Neuronal stem cell (in vitro differentiated cells): ENCODE measurements at regions not wholly inside any gene's neighbourhood (a gene's known extent, or its start where the extent isn't known, plus 50 kb on each side); places are given as distances from the start of the nearest gene placed in this dataset.

ENCODE experiments used
- DNase-seq: peaks from one replicate; pipeline ENCODE4 v3.0.0-alpha.2; 2013; ENCODE audit warnings: low spot score
- H2AFZ ChIP-seq: one replicate; pipeline ENCODE4 v1.6.1; 2013; ENCODE audit warnings: mild to moderate bottlenecking, low read length, inconsistent platforms
- H2AK5ac ChIP-seq: 2 replicates; pipeline ENCODE4 v1.6.1; 2013; ENCODE audit warnings: low read depth, mild to moderate bottlenecking, inconsistent platforms, low read length, moderate library complexity, mixed read lengths
- H2BK120ac ChIP-seq: 2 replicates; pipeline ENCODE4 v1.6.1; 2013; ENCODE audit warnings: low read depth, mild to moderate bottlenecking, inconsistent platforms, low read length, moderate library complexity, mixed read lengths
- H2BK12ac ChIP-seq: one replicate; pipeline ENCODE4 v1.6.1; 2013; ENCODE audit warnings: low read length, inconsistent platforms
- H2BK15ac ChIP-seq: 2 replicates; pipeline ENCODE4 v1.6.1; 2013; ENCODE audit warnings: mild to moderate bottlenecking, low read length, inconsistent platforms, mixed read lengths
- H2BK5ac ChIP-seq: one replicate; pipeline ENCODE4 v1.6.1; 2013; ENCODE audit warnings: inconsistent platforms, mild to moderate bottlenecking, low read length, moderate library complexity
- H3K14ac ChIP-seq: one replicate; pipeline ENCODE4 v1.6.1; 2013; ENCODE audit warnings: low read length, inconsistent platforms
- H3K18ac ChIP-seq: 2 replicates; pipeline ENCODE4 v1.6.1; 2013; ENCODE audit warnings: low read length, inconsistent platforms
- H3K23ac ChIP-seq: 2 replicates; pipeline ENCODE4 v1.6.1; 2013; ENCODE audit warnings: low read depth, mild to moderate bottlenecking, mixed read lengths, low read length, inconsistent platforms; ENCODE audit not compliant: poor library complexity
- H3K27ac ChIP-seq: replicated peaks from 3 replicates; pipeline ENCODE4 v1.5.1; 2013; ENCODE audit warnings: low read length, inconsistent platforms
- H3K27me3 ChIP-seq, 3 experiments: 2 replicates each; pipeline ENCODE4 v1.6.1; 2013; ENCODE audit warnings: low read length in 3 of 3, mild to moderate bottlenecking in 2 of 3, inconsistent platforms in 1 of 3, low read depth in 1 of 3, mixed read lengths in 1 of 3, moderate library complexity in 1 of 3; ENCODE audit not compliant: control insufficient read depth in 3 of 3, insufficient read depth in 3 of 3
- H3K36me3 ChIP-seq, 2 donors: replicated peaks in 1 of 2; 2 replicates each; pipeline ENCODE4 v1.6.1; 2013; ENCODE audit warnings: low read length in 2 of 2; ENCODE audit not compliant: control insufficient read depth in 2 of 2, insufficient read depth in 2 of 2
- H3K4ac ChIP-seq: 2 replicates; pipeline ENCODE4 v1.6.1; 2013; ENCODE audit warnings: inconsistent platforms, mild to moderate bottlenecking, low read length, moderate library complexity
- H3K4me1 ChIP-seq, 2 donors: 1 replicate in 1 of 2; 2 replicates in 1 of 2; pipeline ENCODE4 v1.6.1; 2013; ENCODE audit warnings: low read length in 2 of 2, low read depth in 1 of 2; ENCODE audit not compliant: control insufficient read depth in 2 of 2, insufficient read depth in 1 of 2
- H3K4me2 ChIP-seq: one replicate; pipeline ENCODE4 v1.6.1; 2013; ENCODE audit warnings: mild to moderate bottlenecking, low read length, inconsistent platforms; ENCODE audit not compliant: insufficient read depth, poor library complexity, severe bottlenecking
- H3K4me3 ChIP-seq, 2 donors: 2 replicates each; pipeline ENCODE4 v1.5.1; 2013; ENCODE audit warnings: low read length in 2 of 2, mild to moderate bottlenecking in 2 of 2, inconsistent platforms in 1 of 2, moderate library complexity in 1 of 2
- H3K79me1 ChIP-seq: one replicate; pipeline ENCODE4 v1.6.1; 2013; ENCODE audit warnings: low read depth, mild to moderate bottlenecking, inconsistent platforms, low read length, moderate library complexity
- H3K9ac ChIP-seq: one replicate; pipeline ENCODE4 v1.6.1; 2013; ENCODE audit warnings: mild to moderate bottlenecking, low read depth, low read length, inconsistent platforms; ENCODE audit not compliant: poor library complexity
- H3K9me3 ChIP-seq, 2 donors: replicated peaks in 1 of 2; 2 replicates each; pipeline versions ENCODE3 to v1.6.1; 2013; ENCODE audit warnings: low read length in 2 of 2, mild to moderate bottlenecking in 2 of 2, inconsistent platforms in 1 of 2, low read depth in 1 of 2, mixed read lengths in 1 of 2, moderate library complexity in 1 of 2; ENCODE audit not compliant: control insufficient read depth in 2 of 2, insufficient read depth in 1 of 2
- H4K8ac ChIP-seq: one replicate; pipeline ENCODE4 v1.6.1; 2013; ENCODE audit warnings: low read depth, mild to moderate bottlenecking, inconsistent platforms, low read length, moderate library complexity
- H4K91ac ChIP-seq: one replicate; pipeline ENCODE4 v1.6.1; 2013; ENCODE audit warnings: low read length, low read depth, mild to moderate bottlenecking, inconsistent platforms; ENCODE audit not compliant: poor library complexity
- WGBS, 2 donors: extraction: QIAGEN DNeasy Blood & Tissue Kit; methylation state at CpG; one replicate each; pipeline ENCODE4 v1.1.7; 2013; ENCODE audit warnings: missing lambda C conversion rate in 2 of 2, mixed read lengths in 1 of 2; ENCODE audit not compliant: insufficient read length in 2 of 2, insufficient replicate concordance in 1 of 2; ENCODE audit errors: extremely low coverage in 2 of 2; 5-methylcytosine and 5-hydroxymethylcytosine counted together

DNA sequence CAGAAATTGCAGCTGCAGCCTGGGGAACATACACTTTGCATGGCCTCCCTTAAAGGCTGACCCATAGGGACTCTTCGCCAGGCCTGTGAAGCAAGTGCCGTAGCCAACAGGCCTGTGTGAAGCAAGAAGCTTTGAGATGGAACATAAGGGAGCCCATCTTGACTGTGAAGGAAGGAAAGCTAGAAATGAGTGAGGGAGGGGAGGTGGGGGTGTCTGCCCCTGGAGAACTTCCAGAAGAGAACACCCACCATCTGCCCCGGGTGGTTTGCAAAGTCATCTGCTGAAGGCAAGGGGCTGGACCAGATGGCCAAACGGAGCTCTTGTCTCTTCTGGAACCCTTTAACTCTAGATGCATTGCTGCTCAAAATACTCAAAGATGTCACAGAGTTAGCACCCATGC, 103.3 kb upstream of the GRIK3 start:
- no peak overlapping the region for H2BK15ac ChIP-seq
- H4K8ac ChIP-seq: no peak overlapping the region
- no peak overlapping the region for H2BK12ac ChIP-seq
- H2AFZ ChIP-seq: no peak overlapping the region
- H3K27ac ChIP-seq: no peak overlapping the region
- no peak overlapping the region for H2BK120ac ChIP-seq
- no peak overlapping the region for H3K18ac ChIP-seq
- no peak overlapping the region for H3K4ac ChIP-seq
- H2AK5ac ChIP-seq: no peak overlapping the region
- no peaks in the 10 kb centered on the region for H3K36me3 ChIP-seq
- no peak overlapping the region for H3K4me3 ChIP-seq
- no peak overlapping the region for H3K23ac ChIP-seq
- H3K9ac ChIP-seq: no peak overlapping the region
- H3K4me1 ChIP-seq: peaks cover 0 to 4% of the 10 kb centered on the region in 2 donors
- H3K9me3 ChIP-seq: no peaks in the 10 kb centered on the region
- no peak overlapping the region for H3K14ac ChIP-seq
- H3K27me3 ChIP-seq: peaks cover 0 to 17% (median 0%) of the 10 kb centered on the region in 3 experiments
- H2BK5ac ChIP-seq: no peak overlapping the region
- WGBS, 2 donors: no CpG with 5 or more reads among the region's 4 CpGs
- H3K4me2 ChIP-seq: no peak overlapping the region
- H4K91ac ChIP-seq: no peak overlapping the region
- H3K79me1 ChIP-seq: no peaks in the 10 kb centered on the region
- no peak for DNase-seq

DNA sequence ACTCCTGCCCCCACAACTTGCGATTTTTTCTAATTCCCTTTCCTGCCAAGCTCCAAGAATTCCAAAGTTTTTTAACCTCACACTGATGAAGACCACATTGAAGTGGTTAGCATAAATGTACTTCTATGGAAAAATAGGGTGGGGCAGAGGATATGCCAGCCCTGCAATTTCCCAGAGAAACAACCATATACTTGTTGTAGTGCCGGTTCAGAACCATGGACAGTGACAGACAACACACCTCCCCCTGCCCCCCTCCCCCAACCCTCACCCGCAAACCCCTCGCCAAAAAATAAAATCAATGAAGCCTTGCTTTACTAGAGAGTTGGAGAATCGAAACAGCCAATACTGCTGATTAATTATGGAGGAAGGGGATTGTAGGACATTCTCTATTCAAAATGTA, 109.5 kb upstream of the GRIK3 start:
- no peak overlapping the region for H2BK15ac ChIP-seq
- no peak overlapping the region for H3K14ac ChIP-seq
- no peak overlapping the region for H3K27ac ChIP-seq
- H3K9ac ChIP-seq: no peak overlapping the region
- no peaks in the 10 kb centered on the region for H3K79me1 ChIP-seq
- H3K23ac ChIP-seq: no peak overlapping the region
- no peak overlapping the region for H3K4ac ChIP-seq
- DNase-seq: peak; percentile 45
- no peak overlapping the region for H3K4me3 ChIP-seq
- no peak overlapping the region for H2BK120ac ChIP-seq
- no peak overlapping the region for H2AFZ ChIP-seq
- H3K18ac ChIP-seq: no peak overlapping the region
- H4K91ac ChIP-seq: no peak overlapping the region
- no peak overlapping the region for H4K8ac ChIP-seq
- H2AK5ac ChIP-seq: no peak overlapping the region
- no peaks in the 10 kb centered on the region for H3K36me3 ChIP-seq
- no peaks in the 10 kb centered on the region for H3K9me3 ChIP-seq
- H3K4me1 ChIP-seq: no peaks in the 10 kb centered on the region
- no CpG with 5 or more reads among the region's 5 CpGs for WGBS, 2 donors
- no peak overlapping the region for H2BK5ac ChIP-seq
- H3K4me2 ChIP-seq: no peak overlapping the region
- H2BK12ac ChIP-seq: no peak overlapping the region
- H3K27me3 ChIP-seq: no peaks in the 10 kb centered on the region

DNA sequence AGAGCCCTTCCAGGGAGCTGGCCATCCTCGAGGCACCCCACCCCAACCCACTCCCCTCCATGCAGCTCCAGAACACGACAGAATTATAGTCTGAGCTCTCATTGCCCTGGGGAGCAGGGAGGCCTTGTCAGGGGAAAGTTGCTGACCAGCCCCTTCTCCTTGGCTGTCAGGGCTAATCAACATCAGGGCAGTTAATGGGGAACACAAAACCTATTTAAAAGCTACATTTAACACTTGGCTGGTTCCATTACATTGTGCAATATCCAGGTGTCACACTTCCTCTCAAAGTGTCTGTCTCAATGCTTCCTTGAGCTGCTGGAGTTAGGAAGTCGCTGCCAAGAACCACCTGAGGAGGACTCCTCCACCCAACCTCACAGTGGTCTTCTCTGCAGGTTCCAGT, 111.8 kb upstream of the GRIK3 start:
- H3K9me3 ChIP-seq: no peaks in the 10 kb centered on the region
- H3K4me3 ChIP-seq: no peak overlapping the region
- H2BK5ac ChIP-seq: no peak overlapping the region
- no CpG with 5 or more reads among the region's 3 CpGs for WGBS, 2 donors
- H3K23ac ChIP-seq: no peak overlapping the region
- no peak overlapping the region for H4K8ac ChIP-seq
- H2AK5ac ChIP-seq: no peak overlapping the region
- H3K4me1 ChIP-seq: no peaks in the 10 kb centered on the region
- H3K4ac ChIP-seq: no peak overlapping the region
- no peak overlapping the region for H2BK15ac ChIP-seq
- H3K4me2 ChIP-seq: no peak overlapping the region
- no peak overlapping the region for H3K9ac ChIP-seq
- DNase-seq: no peak
- H4K91ac ChIP-seq: no peak overlapping the region
- H2BK12ac ChIP-seq: no peak overlapping the region
- no peaks in the 10 kb centered on the region for H3K36me3 ChIP-seq
- no peak overlapping the region for H3K27ac ChIP-seq
- no peak overlapping the region for H2BK120ac ChIP-seq
- no peak overlapping the region for H2AFZ ChIP-seq
- H3K27me3 ChIP-seq: no peaks in the 10 kb centered on the region
- H3K18ac ChIP-seq: peak overlapping the region; percentile 27
- no peaks in the 10 kb centered on the region for H3K79me1 ChIP-seq
- H3K14ac ChIP-seq: no peak overlapping the region

DNA sequence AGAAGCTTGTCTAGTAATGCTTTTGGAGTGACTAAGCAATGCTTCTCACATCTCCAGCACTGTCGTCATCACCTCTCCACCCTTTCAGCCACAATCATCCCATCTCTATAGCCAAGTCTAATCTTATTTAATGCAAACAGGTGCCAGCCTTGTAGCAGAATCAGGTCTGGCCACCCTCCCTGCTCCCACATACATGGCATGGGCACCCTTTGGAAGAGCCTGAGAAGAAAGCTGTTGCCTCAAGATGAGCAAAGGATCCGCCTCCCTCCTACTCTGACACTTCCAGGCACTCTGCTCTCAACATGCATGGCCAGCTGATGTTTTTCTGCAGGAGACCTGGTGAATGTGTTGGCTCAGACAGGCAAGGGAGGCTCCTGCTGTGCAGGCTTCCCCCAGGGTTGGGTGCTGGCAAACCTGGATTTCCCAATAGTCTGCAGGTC, 113.1 kb upstream of the GRIK3 start:
- no peak overlapping the region for H2BK5ac ChIP-seq
- no peak overlapping the region for H2BK15ac ChIP-seq
- H3K4me1 ChIP-seq: no peaks in the 10 kb centered on the region
- no peak overlapping the region for H2AFZ ChIP-seq
- no peak overlapping the region for H2BK12ac ChIP-seq
- H3K79me1 ChIP-seq: no peaks in the 10 kb centered on the region
- DNase-seq: no peak
- no peak overlapping the region for H3K4ac ChIP-seq
- no peak overlapping the region for H3K9ac ChIP-seq
- peak overlapping the region; percentile 4 for H3K18ac ChIP-seq
- H4K91ac ChIP-seq: no peak overlapping the region
- no peak overlapping the region for H2BK120ac ChIP-seq
- no CpG with 5 or more reads among the region's 2 CpGs for WGBS, 2 donors
- no peak overlapping the region for H3K14ac ChIP-seq
- no peak overlapping the region for H3K27ac ChIP-seq
- H2AK5ac ChIP-seq: no peak overlapping the region
- H3K4me3 ChIP-seq: no peak overlapping the region
- no peak overlapping the region for H4K8ac ChIP-seq
- H3K23ac ChIP-seq: no peak overlapping the region
- no peaks in the 10 kb centered on the region for H3K9me3 ChIP-seq
- no peaks in the 10 kb centered on the region for H3K36me3 ChIP-seq
- no peak overlapping the region for H3K4me2 ChIP-seq
- H3K27me3 ChIP-seq: no peaks in the 10 kb centered on the region
